ENCODE measurements at regions not wholly inside any gene's neighbourhood (a gene's known extent, or its start where the extent isn't known, plus 50 kb on each side); places are given as distances from the start of the nearest gene placed in this dataset.

GRCh38 chr3:72482589-72483321 is 365.5 kb downstream of the SHQ1 start:
- Histone ChIP-seq H3K4me3 (ENCODE audit: low read depth, low read length) (no peak overlapping the region; the same call in 1 of the 2 replicates), H3K36me3 (no peaks in the 10 kb centered on the region), H3K27me3 (no peaks in the 10 kb centered on the region), H3K4me1 (no peaks in the 10 kb centered on the region; the same call in 1 of the 2 replicates), H3K9me3 (no peaks in the 10 kb centered on the region)
- no peak for TF ChIP-seq CTCF (IDR thresholded peaks at IDR 0.05; ENCODE audit: low read depth, low read length)
- DNase-seq, result no peak

DNA sequence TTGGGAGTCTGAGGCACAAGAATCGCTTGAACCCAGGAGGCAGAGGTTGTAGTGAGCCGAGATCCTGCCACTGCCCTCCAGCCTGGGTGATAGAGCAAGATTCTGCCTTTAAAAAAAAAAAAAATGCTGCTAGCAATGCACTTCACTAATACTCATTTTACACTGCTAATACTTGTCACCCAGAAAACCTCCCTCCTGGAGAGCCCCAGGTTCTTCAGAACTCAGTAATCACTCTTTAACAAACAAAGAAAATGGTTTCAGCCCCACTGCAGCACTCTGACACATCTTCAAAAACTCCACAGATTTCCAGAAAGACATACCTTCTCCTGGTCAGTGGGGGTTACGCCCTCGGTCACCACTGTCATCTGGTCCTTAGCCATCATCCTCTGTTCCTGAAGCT is 366.7 kb downstream of the SHQ1 start:
- DNase-seq, result no peak
- no peaks in the 10 kb centered on the region for H3K27me3 ChIP-seq
- H3K36me3 ChIP-seq, result no peaks in the 10 kb centered on the region
- H3K9me3 ChIP-seq, result no peaks in the 10 kb centered on the region
- no peak overlapping the region for H3K4me3 ChIP-seq (ENCODE audit: low read depth, low read length)
- no peaks in the 10 kb centered on the region; the same call in 1 of the 2 replicates for H3K4me1 ChIP-seq
- TF ChIP-seq CTCF (IDR thresholded peaks at IDR 0.05; ENCODE audit: low read depth, low read length), result no peak

DNA sequence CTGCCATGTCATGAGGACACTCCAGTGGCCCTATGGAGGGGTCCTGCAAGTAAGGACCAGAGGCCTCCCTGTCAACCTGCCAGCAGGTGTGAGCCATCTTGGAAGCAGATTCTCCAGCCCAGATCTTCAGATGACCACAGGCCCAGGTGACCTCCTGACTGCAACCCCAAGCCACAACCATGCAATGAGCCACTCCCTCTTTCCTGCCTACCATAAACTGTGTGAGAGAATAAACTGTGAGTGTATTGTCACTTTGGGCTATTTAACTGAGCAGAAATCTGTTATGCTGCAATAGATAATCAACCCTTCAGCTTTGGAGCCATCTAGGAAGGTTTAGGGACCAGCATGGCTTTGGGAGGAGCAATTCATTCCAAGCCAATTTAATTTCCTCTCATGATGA is 367.9 kb downstream of the SHQ1 start:
- DNase-seq, result no peak
- Histone ChIP-seq H3K4me1 (no peaks in the 10 kb centered on the region; the same call in 1 of the 2 replicates), H3K36me3 (no peaks in the 10 kb centered on the region), H3K9me3 (no peaks in the 10 kb centered on the region), H3K4me3 (ENCODE audit: low read depth, low read length) (no peak overlapping the region), H3K27me3 (no peaks in the 10 kb centered on the region)
- TF ChIP-seq CTCF (IDR thresholded peaks at IDR 0.05; ENCODE audit: low read depth, low read length), result no peak

- no peaks in the 10 kb centered on the region for H3K27me3 ChIP-seq
- TF ChIP-seq CTCF (IDR thresholded peaks at IDR 0.05; ENCODE audit: low read depth, low read length), result no peak
Observed at GRCh38 chr3:72479651-72480215, 368.5 kb downstream of the SHQ1 start.

DNA sequence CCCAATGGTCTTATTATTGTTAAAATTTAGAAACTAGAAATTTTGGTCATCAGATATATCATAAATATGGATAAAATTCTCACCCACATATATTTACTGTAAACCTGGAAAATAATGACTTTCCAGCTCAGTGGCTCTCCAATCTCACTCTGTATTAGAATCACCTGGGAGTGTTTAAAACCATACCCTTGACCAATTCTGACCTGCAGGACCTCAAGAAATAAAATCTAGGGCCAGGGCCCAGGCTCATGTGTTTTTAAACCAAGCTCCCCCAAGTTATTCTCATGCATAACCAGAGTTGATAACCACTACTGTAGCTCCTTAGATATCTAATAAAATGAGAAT is 372.1 kb downstream of the SHQ1 start:
- no peak for TF ChIP-seq CTCF (IDR thresholded peaks at IDR 0.05; ENCODE audit: low read depth, low read length)
- DNase-seq, result no peak

More at GRCh38 chr3:72479651-72480215, 368.5 kb downstream of the SHQ1 start:
- Histone ChIP-seq H3K4me1 (no peaks in the 10 kb centered on the region; the same call in 1 of the 2 replicates), H3K36me3 (no peaks in the 10 kb centered on the region), H3K9me3 (no peaks in the 10 kb centered on the region), H3K4me3 (ENCODE audit: low read depth, low read length) (no peak overlapping the region)
- no peak for DNase-seq

More for the DNA sequence above, 372.1 kb downstream of the SHQ1 start:
- no peaks in the 10 kb centered on the region for H3K36me3 ChIP-seq
- H3K4me3 ChIP-seq (ENCODE audit: low read depth, low read length), result no peak overlapping the region
- peaks cover under 1% of the 10 kb centered on the region for H3K4me1 ChIP-seq
- H3K27me3 ChIP-seq, result no peaks in the 10 kb centered on the region
- H3K9me3 ChIP-seq, result no peaks in the 10 kb centered on the region

Data from BE2C (cell line).